ENCODE measurements at regions not wholly inside any gene's neighbourhood (a gene's known extent, or its start where the extent isn't known, plus 50 kb on each side); places are given as distances from the start of the nearest gene placed in this dataset.
"Not testable (repeated sequence)": the region's sequence is repeated elsewhere in the genome, so short reads cannot be mapped to it uniquely, and the experiment has no call there.

DNA sequence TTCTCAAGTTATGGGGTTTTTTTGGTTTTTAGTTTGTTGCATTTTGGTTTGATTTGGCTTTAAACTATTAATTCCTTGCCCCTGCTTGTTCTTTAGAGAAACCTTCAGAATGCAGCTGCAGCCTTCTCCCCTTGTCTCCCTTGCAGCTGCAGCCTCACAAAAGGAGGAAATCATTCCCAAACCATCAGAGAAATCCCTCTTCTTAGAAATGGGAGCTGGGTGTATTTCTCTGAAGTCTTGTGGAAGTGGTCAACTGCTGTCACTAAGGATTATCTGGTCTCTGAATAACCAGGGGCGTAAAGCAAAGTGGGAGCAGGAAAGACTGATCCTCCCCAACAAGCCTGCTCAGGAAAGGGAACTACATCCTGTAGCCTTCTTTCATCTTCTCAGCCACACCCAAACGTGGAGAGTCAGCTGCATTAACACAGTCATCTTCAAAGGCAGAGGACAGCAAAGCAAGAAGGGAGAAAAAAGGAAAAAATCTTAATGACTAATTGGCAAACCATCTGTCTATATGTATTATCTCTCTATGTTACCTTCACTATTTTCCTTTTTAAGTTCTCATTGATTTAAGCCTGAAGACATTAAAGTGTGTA lies 1834.1 kb upstream of the PIK3C3 start:
- Mint-ChIP-seq H3K9me3 (ENCODE audit: unreplicated experiment) (peaks cover 8% of the 10 kb centered on the region), H3K27me3 (ENCODE audit: low read depth, unreplicated experiment) (no peaks in the 10 kb centered on the region), H3K4me1 (ENCODE audit: low read depth, unreplicated experiment) (peaks cover 18% of the 10 kb centered on the region), H3K4me3 (ENCODE audit: unreplicated experiment) (no peak overlapping the region), H3K27ac (ENCODE audit: unreplicated experiment) (no peak overlapping the region), H3K36me3 (ENCODE audit: low read depth, unreplicated experiment) (no peaks in the 10 kb centered on the region)
- no peak overlapping the region for H2AFZ ChIP-seq (ENCODE audit: low read depth, low read length)
- no peaks in the 10 kb centered on the region for H3K79me2 ChIP-seq (ENCODE audit: insufficient read depth, low read length)
- no peak overlapping the region for H3K4me3 ChIP-seq (ENCODE audit: insufficient read depth, low read depth, low read length)
- H3K4me1 ChIP-seq (ENCODE audit: insufficient read depth, low read length) = no peaks in the 10 kb centered on the region
- H3K9me3 ChIP-seq (ENCODE audit: insufficient read depth, low read depth, low read length) = no peaks in the 10 kb centered on the region
- H3K36me3 ChIP-seq (ENCODE audit: insufficient read depth, low read length) = no peaks in the 10 kb centered on the region
- no peaks in the 10 kb centered on the region for H4K20me1 ChIP-seq (ENCODE audit: insufficient read depth, low read length)
- FAIRE-seq (no peak), DNase-seq (ENCODE audit: low read depth) (no peak)
- H3K27ac ChIP-seq (ENCODE audit: low read depth, low read length) = no peak overlapping the region
- no peak overlapping the region for H3K4me2 ChIP-seq (ENCODE audit: low read length)
- TF ChIP-seq EZH2 (IDR thresholded peaks at IDR 0.05; ENCODE audit: insufficient read depth, low read length) (no peak), CTCF (IDR thresholded peaks at IDR 0.05; ENCODE audit: insufficient read depth, low read depth, low read length) (no peak)
- H3K9ac ChIP-seq (ENCODE audit: low read length) = no peak overlapping the region
- no peaks in the 10 kb centered on the region for H3K27me3 ChIP-seq (ENCODE audit: insufficient read depth, low read length)

GRCh38 chr18:40120356-40120755 lies 1834.7 kb upstream of the PIK3C3 start:
- H3K4me1 ChIP-seq (ENCODE audit: insufficient read depth, low read length) = no peaks in the 10 kb centered on the region
- Mint-ChIP-seq H3K9me3 (ENCODE audit: unreplicated experiment) (peaks cover 8% of the 10 kb centered on the region), H3K27ac (ENCODE audit: unreplicated experiment) (no peak overlapping the region), H3K4me3 (ENCODE audit: unreplicated experiment) (no peak overlapping the region), H3K27me3 (ENCODE audit: low read depth, unreplicated experiment) (no peaks in the 10 kb centered on the region), H3K4me1 (ENCODE audit: low read depth, unreplicated experiment) (peaks cover 18% of the 10 kb centered on the region), H3K36me3 (ENCODE audit: low read depth, unreplicated experiment) (no peaks in the 10 kb centered on the region)
- no peak for FAIRE-seq
- TF ChIP-seq CTCF (IDR thresholded peaks at IDR 0.05; ENCODE audit: insufficient read depth, low read depth, low read length) (no peak), EZH2 (IDR thresholded peaks at IDR 0.05; ENCODE audit: insufficient read depth, low read length) (no peak)
- no peaks in the 10 kb centered on the region for H3K9me3 ChIP-seq (ENCODE audit: insufficient read depth, low read depth, low read length)
- no peaks in the 10 kb centered on the region for H4K20me1 ChIP-seq (ENCODE audit: insufficient read depth, low read length)
- H3K9ac ChIP-seq (ENCODE audit: low read length) = no peak overlapping the region
- no peaks in the 10 kb centered on the region for H3K27me3 ChIP-seq (ENCODE audit: insufficient read depth, low read length)
- no peaks in the 10 kb centered on the region for H3K79me2 ChIP-seq (ENCODE audit: insufficient read depth, low read length)
- no peaks in the 10 kb centered on the region for H3K36me3 ChIP-seq (ENCODE audit: insufficient read depth, low read length)
- no peak overlapping the region for H2AFZ ChIP-seq (ENCODE audit: low read depth, low read length)
- H3K27ac ChIP-seq (ENCODE audit: low read depth, low read length) = no peak overlapping the region
- no peak overlapping the region for H3K4me2 ChIP-seq (ENCODE audit: low read length)
- H3K4me3 ChIP-seq (ENCODE audit: insufficient read depth, low read depth, low read length) = no peak overlapping the region
- no peak for DNase-seq (ENCODE audit: low read depth)

- H3K9me3 ChIP-seq (ENCODE audit: insufficient read depth, low read depth, low read length); H3K27me3 ChIP-seq (ENCODE audit: insufficient read depth, low read length); FAIRE-seq; H3K27me3 Mint-ChIP-seq (ENCODE audit: low read depth, unreplicated experiment); DNase-seq (ENCODE audit: low read depth); H3K4me3 ChIP-seq (ENCODE audit: insufficient read depth, low read depth, low read length); H3K27ac ChIP-seq (ENCODE audit: low read depth, low read length); H3K4me3 Mint-ChIP-seq (ENCODE audit: unreplicated experiment); H3K9me3 Mint-ChIP-seq (ENCODE audit: unreplicated experiment); H3K79me2 ChIP-seq (ENCODE audit: insufficient read depth, low read length); H3K27ac Mint-ChIP-seq (ENCODE audit: unreplicated experiment); H4K20me1 ChIP-seq (ENCODE audit: insufficient read depth, low read length); H3K4me1 ChIP-seq (ENCODE audit: insufficient read depth, low read length); H3K9ac ChIP-seq (ENCODE audit: low read length); H2AFZ ChIP-seq (ENCODE audit: low read depth, low read length); H3K4me2 ChIP-seq (ENCODE audit: low read length); H3K36me3 Mint-ChIP-seq (ENCODE audit: low read depth, unreplicated experiment); H3K36me3 ChIP-seq (ENCODE audit: insufficient read depth, low read length): not testable (repeated sequence)
- H3K4me1 Mint-ChIP-seq (ENCODE audit: low read depth, unreplicated experiment) = peaks cover 18% of the 10 kb centered on the region
Observed at GRCh38 chr18:40119581-40119980, 1835.5 kb upstream of the PIK3C3 start.
